Stimulated activated CD4-positive, alpha-beta T cell treated with anti-CD3 and anti-CD28 coated beads, Interleukin-4, amount 100 ng/mL, for 1 hour (primary cell): ENCODE measurements at regions not wholly inside any gene's neighbourhood (a gene's known extent, or its start where the extent isn't known, plus 50 kb on each side); places are given as distances from the start of the nearest gene placed in this dataset.
A peak's percentile ranks its signal among the peaks of the same experiment; 100 is the strongest.

Source experiments
- DNase-seq: peaks from one replicate; pipeline ENCODE4 v3.0.0-alpha.2; 2020

- no peak for DNase-seq
Observed at GRCh38 chr2:217102956-217103355, 243.1 kb upstream of the TNP1 start.

DNA sequence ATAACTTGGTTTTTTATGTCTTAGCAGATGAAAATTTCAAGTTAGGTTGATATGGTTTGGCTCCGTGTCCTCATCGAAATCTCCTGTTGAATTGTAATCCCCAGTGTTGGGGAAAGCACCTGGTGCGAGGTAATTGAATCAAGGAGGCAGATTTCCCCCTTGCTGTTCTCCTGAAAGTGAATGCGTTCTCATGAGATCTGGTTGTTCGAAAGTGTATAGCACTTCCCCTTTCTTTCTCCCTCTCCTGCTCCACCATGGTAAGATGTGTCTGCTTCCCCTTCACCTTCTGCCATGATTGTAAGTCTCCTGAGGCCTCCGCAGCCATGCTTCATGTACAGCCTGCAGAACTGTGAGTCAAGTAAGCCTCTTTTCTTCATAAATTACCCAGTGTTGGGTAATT, 242.1 kb upstream of the TNP1 start:
- no peak for DNase-seq

DNA sequence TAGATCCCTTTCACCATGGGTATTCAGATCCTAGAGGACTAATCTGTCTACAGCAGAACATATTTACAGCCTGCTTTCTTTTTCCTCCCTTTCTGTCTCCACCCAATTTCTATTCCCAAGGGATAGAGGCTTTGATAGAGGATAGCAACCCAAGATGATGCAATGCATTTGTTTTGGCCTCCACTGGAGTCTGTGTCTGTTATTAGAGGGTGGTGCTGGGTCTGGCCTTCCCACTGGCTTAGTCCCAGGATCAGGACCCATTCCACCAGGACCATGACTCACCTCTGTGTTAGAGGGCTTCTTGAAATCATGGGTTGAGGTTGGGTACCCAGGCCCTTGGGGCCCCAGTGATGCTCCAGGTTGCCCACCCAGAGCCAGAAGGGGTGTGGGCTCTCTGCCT, 239.7 kb upstream of the TNP1 start:
- DNase-seq, result no peak

GRCh38 chr2:217098435-217098834, 238.6 kb upstream of the TNP1 start:
- no peak for DNase-seq

GRCh38 chr2:217097346-217097745, 237.5 kb upstream of the TNP1 start:
- no peak for DNase-seq

GRCh38 chr2:217096474-217097225, 236.8 kb upstream of the TNP1 start:
- DNase-seq, result no peak

GRCh38 chr2:217095511-217096205, 235.8 kb upstream of the TNP1 start:
- no peak for DNase-seq

DNA sequence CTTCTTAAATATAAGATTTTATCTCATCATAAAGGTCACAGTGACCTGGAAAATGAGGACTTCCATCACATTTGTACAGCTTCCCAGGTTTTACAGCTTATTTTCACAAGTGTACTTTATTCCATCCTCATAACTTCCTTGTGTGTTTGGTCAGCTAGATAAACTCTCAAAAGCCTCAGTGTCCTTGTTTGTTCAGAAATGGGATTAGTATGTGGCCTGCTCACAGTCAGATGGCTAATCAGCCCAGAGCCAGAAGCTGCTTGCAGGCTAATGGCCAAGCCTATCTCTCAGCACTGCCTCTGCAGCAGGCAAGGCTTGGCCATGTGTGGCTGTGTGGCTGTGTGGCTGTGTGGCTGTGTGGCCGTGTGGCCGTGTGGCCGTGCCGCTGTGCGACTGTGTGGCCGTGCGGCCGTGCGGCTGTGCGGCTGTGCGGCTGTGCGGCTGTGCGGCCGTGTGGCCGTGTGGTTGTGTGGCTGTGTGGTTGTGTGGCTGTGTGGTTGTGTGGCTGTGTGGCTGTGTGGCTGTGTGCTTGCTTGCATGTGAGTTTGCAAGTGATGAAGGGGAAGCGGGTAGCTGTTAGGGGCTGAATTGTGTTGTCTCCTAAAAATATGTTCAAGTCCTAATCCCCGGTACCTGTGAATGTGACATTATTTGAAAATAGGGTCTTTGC, 233.0 kb upstream of the TNP1 start:
- DNase-seq, result no peak

GRCh38 chr2:217091531-217091930, 231.7 kb upstream of the TNP1 start:
- DNase-seq, result no peak

DNA sequence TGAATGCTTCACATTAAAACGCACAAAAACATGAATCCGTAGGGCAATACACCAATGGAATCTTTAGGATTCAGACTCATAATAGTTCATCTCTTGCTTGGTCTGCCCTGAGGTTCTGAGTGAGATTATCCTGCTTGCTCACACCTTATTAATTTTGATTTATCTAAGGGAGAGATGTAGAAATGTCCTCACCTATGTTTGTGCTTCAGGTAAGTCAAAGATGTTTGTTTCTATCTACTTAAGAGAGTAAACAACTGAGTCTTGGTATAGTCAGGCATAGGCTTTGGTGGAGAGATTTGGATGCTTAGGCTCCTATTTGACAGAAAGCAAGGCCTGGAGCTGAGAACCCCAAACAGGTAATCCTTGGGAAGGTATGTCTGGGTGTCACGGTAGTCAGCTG, 231.0 kb upstream of the TNP1 start:
- DNase-seq, result no peak

- no peak for DNase-seq
Observed at GRCh38 chr2:217090024-217090473, 230.2 kb upstream of the TNP1 start.

GRCh38 chr2:217086718-217087117, 226.9 kb upstream of the TNP1 start:
- DNase-seq, result no peak

- peak; percentile 4 for DNase-seq
Observed at GRCh38 chr2:217086038-217086522, 226.2 kb upstream of the TNP1 start.

- DNase-seq, result no peak
Observed at GRCh38 chr2:217085543-217085942, 225.7 kb upstream of the TNP1 start.

DNA sequence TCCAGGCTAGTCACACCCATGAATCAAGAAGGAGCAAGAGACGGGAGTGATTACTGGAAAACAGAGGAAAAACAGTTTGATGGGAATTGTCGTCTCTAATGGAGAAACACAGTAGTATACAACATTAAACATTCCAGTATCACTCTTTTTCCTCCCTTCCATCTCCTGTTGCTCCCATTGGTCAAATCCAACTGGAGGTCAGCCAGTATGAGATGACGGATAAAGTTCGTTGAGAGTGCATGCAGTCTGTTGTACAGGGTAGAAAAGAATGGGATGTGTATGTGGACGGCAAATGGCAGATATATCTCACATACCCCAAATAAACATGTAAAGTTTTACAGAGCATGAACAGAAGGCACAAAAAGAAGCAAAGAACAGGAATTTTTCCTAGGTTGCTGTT, 221.9 kb upstream of the TNP1 start:
- no peak for DNase-seq

DNA sequence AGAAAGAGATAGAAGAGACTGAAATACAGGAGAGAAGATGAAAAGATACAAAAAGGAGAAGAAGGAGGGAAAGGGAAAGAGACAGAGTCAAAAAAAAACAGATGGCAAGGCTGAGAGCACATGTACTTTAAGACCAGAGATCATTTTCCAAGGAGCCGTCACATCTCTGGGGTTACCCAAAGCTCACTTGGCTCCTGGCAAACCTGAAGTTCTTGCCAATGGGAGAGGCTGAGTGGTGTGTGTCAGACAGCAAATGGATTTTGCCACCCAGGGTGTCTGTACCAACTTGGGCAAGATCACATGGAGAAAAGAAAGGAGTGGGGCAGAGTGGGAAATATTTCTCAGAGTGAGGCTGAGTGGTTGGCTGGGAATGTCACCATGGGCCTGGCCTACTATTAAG, 219.3 kb upstream of the TNP1 start:
- DNase-seq, result no peak

DNA sequence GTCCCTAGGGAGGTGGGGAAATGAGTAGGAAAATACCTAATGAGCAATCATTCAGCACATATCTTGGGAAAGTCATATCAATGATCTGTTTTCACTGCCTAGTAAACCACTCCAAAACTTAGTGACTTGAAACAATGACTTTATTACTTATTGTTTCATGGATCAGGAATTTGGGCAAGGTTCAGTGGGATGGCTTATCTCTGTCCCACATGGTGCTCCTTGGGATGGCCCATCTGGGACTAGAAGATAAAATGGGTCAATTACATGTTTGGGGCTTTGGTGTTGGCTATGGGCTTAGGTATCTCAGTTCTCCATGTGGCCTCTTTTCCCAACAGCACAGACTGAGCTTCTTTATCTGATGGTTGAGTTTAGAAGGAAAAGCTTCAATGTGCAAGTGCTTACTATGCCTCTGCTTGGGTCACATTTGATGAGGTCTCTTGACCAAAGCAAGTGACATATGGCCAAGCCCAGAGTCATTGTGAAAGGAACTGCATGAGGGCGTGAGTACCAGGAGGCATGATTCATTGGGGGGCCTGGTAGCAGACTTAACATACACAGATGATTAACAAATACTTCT, 218.1 kb upstream of the TNP1 start:
- DNase-seq, result no peak

GRCh38 chr2:217076657-217077232, 216.9 kb upstream of the TNP1 start:
- DNase-seq, result no peak

DNA sequence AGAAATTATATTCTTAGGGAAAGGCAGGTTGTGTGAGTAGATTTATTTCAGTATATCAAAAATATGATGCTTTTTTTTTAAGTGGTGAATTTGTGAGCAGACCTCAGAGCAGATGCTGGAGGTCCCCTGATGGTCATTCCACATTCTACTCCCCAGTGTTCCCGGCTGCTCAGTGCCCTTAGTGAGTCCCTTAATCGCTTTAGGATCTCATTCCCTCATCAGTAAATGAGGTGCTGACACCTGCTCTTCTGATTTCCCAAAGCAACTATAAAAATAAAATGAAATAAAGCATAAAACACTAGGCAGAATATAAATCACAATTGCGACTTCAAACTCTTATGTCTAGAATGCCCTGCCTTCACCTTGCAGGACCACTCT, 216.2 kb upstream of the TNP1 start:
- no peak for DNase-seq

- no peak for DNase-seq
Observed at GRCh38 chr2:217075268-217076057, 215.6 kb upstream of the TNP1 start.

- DNase-seq, result no peak
Observed at GRCh38 chr2:217074576-217075255, 214.9 kb upstream of the TNP1 start.

GRCh38 chr2:217071416-217071815, 211.6 kb upstream of the TNP1 start:
- DNase-seq, result no peak
